ENCODE measurements at regions not wholly inside any gene's neighbourhood (a gene's known extent, or its start where the extent isn't known, plus 50 kb on each side); places are given as distances from the start of the nearest gene placed in this dataset.
"Not testable (repeated sequence)": the region's sequence is repeated elsewhere in the genome, so short reads cannot be mapped to it uniquely, and the experiment has no call there.

DNA sequence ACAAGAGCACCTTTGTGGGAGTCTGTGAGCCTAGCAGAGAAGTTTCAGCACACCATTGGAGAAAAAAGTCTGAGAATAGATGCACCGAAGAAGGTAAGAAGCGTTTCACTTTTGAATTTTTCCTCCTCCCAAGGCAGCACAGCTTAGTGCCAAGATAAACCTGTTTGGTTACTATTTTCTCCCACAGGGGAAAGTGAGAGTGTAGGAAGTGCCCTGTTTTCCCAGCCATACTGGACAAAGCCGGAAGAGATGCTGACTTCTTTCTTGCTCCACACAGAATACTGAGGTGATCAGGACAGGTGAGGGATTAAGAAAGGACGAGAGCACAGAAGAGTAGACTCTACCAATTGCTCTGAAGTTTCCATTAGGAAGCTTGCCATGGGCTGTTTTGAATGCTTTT lies 1011.0 kb upstream of the MIR17HG start:
- no peak for DNase-seq (ENCODE audit: low spot score)

DNA sequence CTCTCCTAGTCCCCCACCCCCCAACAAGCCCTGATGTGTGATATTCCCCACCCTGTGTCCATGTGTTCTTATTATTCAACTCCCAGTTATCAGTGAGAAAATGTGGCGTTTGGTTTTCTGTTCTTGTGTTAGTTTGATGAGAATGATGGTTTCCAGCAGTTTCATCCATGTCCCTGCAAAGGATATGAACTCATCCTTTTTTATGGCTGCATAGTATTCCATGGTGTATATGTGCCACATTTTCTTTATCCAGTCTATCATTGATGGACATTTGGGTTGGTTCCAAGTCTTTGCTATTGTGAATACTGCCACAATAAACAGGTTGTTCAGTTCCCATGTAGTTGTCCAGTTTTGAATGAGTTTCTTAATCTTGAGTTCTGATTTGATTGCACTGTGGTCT lies 1006.1 kb upstream of the MIR17HG start:
- DNase-seq (ENCODE audit: low spot score) = not testable (repeated sequence)

DNA sequence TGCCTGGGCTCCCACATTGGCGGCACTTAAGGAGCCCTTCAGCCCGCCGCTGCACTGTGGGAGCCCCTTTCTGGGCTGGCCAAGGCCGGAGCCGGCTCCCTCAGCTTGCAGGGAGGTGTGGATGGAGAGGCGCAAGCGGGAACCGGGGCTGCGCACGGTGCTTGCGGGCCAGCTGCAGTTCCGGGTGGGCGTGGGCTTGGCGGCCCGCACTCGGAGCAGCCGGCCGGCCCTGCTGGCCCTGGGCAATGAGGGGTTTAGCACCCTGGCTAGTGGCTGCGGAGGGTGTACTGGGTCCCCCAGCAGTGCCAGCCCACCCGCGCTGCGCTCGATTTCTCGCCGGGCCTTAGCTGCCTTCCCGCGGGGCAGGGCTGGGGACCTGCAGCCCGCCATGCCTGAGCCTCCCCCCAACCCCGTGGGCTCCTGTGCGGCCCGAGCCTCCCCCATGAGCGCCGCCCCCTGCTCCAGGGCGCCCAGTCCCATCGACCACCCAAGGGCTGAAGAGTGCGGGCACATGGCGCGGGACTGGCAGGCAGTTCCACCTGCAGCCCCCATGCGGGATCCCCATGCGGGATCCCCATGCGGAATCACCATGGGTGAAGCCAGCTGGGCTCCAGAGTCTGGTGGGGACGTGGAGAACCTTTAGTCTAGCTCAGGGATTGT lies 998.9 kb upstream of the MIR17HG start:
- DNase-seq (ENCODE audit: low spot score) = not testable (repeated sequence)

DNA sequence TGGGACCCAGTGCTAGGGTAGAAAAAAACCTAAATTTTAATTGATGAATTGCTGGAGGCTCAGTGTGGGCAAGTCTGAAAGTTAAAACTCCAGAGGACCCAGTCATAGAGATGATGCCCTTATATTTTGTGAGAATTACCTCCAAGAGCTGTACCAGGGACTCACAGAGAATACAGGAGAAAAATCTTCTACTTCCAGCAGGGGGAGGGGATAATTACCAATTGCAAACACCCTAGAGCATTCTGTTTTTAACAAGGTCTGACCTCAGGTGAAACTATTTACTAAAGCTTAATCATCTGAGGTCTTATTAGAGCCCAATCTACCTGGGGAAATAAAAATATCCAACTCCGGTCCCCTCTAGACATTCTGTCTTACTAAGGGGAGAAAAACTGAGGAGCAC lies 994.7 kb upstream of the MIR17HG start:
- no peak for DNase-seq (ENCODE audit: low spot score)

GRCh38 chr13:90355162-90355751 lies 992.2 kb upstream of the MIR17HG start:
- DNase-seq (ENCODE audit: low spot score) = no peak

DNA sequence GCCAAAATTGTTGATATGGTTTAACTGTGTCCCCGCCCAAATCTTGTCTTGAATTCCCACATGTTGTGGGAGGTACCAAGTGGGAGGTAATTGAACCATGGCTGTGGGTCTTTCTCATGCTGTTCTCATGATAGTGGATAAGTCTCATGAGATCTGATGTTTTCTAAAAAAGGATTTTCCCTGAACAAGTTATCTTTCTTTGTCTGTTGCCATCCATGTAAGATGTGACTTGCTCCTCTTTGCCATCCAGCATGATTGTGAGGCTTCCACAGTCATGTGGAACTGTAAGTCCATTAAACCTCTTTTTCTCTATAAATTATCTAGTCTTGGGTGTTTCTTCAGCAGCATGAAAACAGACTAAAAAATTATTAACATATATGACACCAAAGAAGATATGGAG lies 986.7 kb upstream of the MIR17HG start:
- DNase-seq (ENCODE audit: low spot score) = no peak

DNA sequence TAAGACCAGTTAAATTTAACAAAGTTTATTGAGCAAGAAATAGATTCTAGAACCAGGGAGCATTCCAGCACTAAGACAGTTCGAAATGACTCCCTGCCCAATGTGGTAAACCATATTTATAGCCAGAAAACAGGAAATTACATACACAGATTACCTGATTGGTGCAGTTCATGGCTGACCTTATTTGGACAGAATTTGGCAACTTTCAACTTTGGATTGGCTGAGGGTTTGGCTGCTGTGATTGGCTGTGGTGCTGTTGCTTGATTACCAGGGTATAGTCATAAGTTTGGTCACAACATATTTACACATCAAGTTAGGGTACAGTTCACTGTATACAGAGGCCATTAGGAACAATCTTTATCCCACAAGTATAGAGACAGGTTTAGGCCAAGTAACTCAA lies 984.8 kb upstream of the MIR17HG start:
- no peak for DNase-seq (ENCODE audit: low spot score)

DNA sequence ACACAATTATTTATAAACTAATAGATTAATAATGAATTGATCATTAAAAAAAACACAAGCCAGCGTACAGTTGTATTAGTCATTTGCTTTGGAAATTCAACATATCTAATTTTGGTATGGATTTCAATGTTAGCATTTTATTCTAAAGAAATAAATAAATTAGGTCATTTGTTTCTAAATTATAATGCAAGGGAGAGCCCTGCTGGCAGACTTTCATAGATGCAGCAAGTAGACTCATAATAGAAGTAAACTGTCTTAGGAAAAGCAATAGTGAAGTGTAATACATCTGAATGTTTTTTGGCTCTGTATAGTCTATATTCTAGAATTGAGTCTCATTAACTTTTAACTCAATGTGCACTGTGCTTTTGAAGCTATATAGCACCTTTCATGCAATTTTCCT lies 982.4 kb upstream of the MIR17HG start:
- DNase-seq (ENCODE audit: low spot score) = no peak

GRCh38 chr13:90374168-90374567 lies 973.3 kb upstream of the MIR17HG start:
- no peak for DNase-seq (ENCODE audit: low spot score)

GRCh38 chr13:90375851-90376250 lies 971.6 kb upstream of the MIR17HG start:
- DNase-seq (ENCODE audit: low spot score) = no peak

DNA sequence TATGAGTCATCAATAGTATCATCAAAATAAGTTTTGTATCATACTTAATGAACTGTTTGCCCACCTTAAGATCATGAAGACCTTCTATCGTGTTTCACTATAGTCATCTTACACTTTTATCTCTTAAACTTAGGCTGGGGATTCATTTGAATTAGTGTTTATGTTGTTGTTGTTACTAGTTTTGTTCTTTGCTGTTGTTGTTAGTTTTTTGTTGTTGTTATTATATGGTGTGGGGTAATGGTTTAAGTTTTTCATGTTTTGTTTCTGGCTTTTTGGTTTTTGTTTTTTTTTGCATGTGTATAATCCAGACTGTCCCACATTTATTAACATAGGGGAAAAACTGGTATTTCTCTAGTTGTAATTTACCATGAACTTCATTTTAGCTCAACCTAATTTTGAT lies 965.1 kb upstream of the MIR17HG start:
- DNase-seq (ENCODE audit: low spot score) = no peak

DNA sequence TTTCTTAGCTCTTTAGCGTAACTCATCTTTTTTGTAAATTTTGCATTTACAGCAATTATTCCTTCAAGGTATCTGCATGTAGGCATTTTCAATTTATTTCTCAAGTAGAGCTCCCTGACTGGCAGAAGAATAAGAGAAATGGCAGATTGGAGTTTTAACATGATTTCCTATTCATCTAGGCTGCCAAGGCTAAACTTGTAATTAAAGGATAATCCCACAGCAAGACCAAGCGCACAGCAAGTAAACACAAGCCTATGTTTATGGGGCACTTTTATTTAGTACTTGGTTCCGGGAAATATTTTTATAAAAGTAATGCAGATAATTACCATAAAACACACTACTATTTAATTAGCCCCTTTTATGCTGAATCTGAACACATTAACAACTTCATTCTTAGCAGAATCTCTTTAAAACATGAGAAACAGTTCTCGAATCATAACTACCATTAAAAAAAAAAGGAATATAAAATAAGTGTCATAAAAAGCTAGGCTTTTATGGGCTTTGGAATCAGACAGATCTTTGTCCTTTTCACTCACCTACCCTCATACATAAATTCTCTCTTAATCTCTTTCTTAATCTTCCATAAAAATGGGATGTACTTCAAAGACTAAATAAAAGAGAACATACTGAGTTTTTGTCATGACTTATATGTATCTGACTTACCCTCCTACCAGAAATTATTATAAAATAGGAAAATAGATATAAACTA lies 961.6 kb upstream of the MIR17HG start:
- no peak for DNase-seq (ENCODE audit: low spot score)

DNA sequence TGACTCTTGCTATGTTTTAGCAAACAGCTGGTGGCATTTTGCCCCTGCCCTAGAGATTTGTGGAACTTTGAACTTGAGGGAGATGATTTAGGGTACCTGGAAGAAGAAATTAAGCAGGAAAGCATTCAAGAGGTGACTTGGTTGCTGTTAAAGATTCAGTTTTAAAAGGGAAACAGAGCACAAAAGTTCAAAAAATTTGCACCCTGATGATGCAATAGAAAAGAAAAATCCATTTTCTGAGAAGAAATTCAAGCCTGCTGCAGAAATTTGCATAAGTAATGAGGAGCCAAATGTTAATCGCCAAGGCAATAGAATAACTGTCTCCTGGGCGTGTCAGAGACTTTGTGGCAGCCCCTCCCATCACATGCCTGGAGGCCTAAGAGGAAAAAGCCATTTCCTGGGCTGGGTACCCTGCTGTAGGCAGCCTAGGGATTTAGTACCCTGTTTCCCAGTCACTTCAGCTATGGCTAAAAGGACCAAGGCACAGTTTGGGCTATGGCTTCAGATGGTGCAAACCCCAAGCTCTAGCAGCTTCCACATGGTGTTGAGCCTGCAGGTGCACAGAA lies 958.5 kb upstream of the MIR17HG start:
- no peak for DNase-seq (ENCODE audit: low spot score)

GRCh38 chr13:90389537-90389936 lies 958.0 kb upstream of the MIR17HG start:
- DNase-seq (ENCODE audit: low spot score) = no peak

DNA sequence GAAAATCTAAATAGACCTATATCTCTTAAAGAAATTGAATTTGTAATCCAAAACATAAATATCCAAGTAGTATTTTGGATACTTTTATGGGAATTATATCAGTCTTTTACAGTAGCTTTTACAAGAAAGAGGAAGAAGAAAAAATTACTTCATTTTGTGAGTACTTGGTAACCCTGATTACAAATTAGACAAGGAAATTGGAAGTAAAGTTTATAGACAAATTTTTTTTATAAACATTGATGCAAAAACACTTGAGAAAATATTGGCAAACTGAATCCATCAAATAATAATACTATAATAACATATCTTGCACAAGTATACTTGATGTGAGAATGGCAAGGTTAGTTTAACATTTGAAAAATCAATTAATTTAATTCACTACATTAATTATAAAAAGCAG lies 954.1 kb upstream of the MIR17HG start:
- DNase-seq (ENCODE audit: low spot score) = no peak

- no peak for DNase-seq (ENCODE audit: low spot score)
These were observed 952.1 kb upstream of the MIR17HG start for GRCh38 chr13:90395348-90395747.

DNA sequence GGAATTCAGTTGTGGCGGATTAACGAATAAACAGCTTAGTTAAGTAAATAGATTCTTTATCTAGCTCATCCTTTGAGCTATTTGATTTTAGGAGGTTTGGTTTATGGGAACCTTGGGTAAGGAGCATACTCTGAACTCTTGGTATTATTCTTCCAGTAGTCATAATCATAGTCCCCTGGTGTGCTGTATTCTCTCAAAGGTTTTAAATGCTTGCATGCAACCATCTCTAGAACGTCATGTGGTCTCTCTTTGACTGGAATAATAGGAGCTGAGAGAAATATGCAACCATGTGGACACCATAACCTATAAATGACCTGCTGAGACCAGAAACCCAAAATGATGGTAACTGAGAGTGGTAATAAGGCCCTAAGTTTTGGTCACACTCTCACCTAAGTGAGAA lies 951.6 kb upstream of the MIR17HG start:
- no peak for DNase-seq (ENCODE audit: low spot score)

GRCh38 chr13:90396266-90396665 lies 951.2 kb upstream of the MIR17HG start:
- no peak for DNase-seq (ENCODE audit: low spot score)

DNA sequence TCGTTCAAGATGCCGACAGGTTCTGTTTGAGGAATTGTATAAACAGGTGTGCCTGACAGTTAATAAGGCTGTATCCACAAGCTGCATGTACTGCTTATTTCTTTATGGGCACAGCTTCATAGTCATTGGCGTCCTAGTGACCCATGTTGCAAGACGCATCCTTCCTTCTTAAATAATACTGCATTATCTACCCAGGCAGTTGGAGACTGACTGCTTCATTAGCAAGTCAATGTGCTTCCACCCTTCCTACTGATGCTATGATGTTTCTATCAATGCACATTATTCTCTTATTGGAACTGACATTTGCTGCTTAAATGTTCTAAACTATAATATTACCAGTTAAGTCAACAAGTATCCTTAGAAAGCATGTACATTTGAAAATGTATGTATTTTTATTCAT lies 950.0 kb upstream of the MIR17HG start:
- DNase-seq (ENCODE audit: low spot score) = no peak

GRCh38 chr13:90400372-90400771 lies 947.1 kb upstream of the MIR17HG start:
- no peak for DNase-seq (ENCODE audit: low spot score)

GRCh38 chr13:90401150-90401549 lies 946.3 kb upstream of the MIR17HG start:
- DNase-seq (ENCODE audit: low spot score) = no peak

DNA sequence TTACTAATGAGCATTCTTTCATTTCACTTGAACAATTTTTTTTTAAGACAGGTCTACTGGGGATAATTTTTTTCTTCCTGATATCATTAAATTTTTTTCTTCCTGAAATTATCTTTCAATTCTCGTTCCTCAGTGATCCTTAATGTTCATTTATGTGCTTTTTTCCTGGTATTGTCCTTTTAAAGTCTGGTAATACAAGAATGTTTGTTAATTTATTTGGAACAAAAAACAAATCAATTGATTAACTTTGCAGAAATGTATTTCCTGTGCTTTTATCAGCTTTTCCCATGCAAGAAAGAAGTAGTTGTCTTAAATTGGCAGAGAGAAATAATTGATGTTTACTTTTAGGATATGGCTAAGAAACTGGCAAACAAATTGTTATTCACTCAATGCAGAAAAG lies 945.4 kb upstream of the MIR17HG start:
- DNase-seq (ENCODE audit: low spot score) = no peak

DNA sequence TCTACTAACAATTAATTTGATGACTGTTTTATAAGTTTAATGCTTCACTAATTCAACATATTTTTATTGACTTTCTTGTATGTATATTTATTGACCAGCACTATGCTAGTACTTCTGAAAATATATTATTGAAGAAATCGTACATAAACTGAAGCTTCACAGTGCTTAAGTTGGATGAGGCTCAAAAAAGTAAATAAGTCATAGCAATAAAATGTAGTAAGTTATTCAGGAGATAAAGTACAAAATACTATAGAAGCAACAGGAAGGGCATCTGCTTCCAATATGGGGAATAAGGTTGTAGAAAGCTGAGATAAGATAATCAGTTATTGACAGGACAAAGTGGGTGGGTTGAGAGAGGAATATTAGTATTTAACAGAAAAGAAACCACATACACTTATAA lies 944.9 kb upstream of the MIR17HG start:
- DNase-seq (ENCODE audit: low spot score) = no peak

Measured in CD4-positive, alpha-beta T cell treated with Interleukin-15 for 4 hours (primary cell).